Sciatic nerve (tissue), 2 donors: ENCODE measurements at regions not wholly inside any gene's neighbourhood (a gene's known extent, or its start where the extent isn't known, plus 50 kb on each side); places are given as distances from the start of the nearest gene placed in this dataset.
"Not testable (repeated sequence)": the region's sequence is repeated elsewhere in the genome, so short reads cannot be mapped to it uniquely, and the experiment has no call there.

ENCODE experiments used
- ATAC-seq: fragments of 200-7000 bp; cut with Tn5 transposase; one replicate; pipeline ENCODE4 v1.9.1; 2020; ENCODE audit warnings: mild to moderate bottlenecking, moderate library complexity
- DNase-seq: peaks from one replicate; pipeline ENCODE4 v3.0.0-alpha.2; 2020; ENCODE audit warnings: low spot score
- intact Hi-C: fragments of 100-400 bp; cut with DNase I; formaldehyde crosslinking; loops from one replicate; pipeline ENCODE4 v1.14.2; 2022
- donor health status: DM: no; HTN: no; CAD: no.
- donor health status: DM: no; HTN: no; CAD: no.

DNA sequence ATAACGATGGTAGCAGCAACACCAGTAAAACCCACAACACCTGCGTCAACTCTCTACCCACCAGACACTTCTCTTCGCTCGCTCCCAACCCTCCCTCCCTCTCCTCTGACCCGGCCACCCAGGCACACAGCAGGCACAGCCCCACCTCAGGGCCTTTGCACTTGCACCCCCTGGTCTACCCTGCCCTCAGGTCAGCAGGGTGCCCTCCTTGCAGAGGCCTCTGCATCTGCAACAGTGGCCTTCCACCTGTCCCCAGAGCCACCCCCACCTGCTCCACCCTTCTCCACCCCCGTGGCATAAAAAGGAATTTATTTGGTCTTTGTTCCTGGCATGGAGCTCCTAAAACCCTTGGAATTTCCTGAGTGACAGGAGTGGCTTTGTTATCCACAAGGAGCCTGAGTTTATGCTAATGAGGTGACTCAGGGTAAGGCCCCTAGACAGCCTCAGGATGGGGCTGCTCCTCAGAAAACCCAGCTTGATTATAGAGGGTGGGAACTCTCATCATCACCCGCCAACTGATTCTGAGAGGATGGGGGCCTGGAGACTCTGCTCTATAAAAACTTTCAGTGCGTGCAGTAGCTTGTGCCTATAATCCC is 88.1 kb downstream of the KCNJ18 start:
- intact Hi-C loops, DNase-seq: not testable (repeated sequence)

DNA sequence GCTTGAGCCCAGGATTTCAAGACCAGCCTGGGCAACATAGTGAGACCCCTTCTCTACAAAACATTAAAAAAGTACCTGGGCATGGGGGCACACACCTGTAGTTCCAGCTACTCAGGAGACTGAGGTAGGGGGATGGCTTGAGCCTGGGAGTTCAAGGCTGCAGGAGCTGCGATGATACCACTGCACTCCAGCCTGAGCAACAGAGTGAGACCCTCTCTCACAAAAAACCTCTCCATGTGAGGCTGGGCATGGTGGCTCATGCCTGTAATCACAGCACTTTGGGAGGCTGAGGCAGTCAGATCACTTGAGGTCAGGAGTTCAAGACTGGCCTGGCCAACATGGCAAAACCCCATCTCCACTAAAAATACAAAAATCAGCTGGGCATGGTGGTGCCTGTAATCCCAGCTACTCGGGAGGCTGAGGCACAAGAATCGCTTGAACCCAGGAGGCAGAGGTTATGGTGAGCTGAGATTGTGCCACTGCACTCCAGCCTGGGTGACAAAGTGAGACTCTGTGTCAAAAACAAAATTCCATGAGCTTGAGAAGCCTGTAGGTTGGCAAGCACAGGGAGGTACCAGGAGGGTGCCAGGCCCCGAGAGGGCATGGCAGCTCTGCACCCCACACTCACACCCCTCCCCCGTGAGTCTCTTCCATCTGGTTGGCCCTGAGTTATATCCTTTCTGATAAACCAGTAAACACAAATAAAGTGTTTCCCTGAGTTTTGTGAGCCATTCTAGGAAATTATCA is 88.8 kb downstream of the KCNJ18 start:
- DNase-seq, intact Hi-C loops, ATAC-seq: not testable (repeated sequence)

More for the DNA sequence above, 88.1 kb downstream of the KCNJ18 start:
- ATAC-seq, result not testable (repeated sequence)

DNA sequence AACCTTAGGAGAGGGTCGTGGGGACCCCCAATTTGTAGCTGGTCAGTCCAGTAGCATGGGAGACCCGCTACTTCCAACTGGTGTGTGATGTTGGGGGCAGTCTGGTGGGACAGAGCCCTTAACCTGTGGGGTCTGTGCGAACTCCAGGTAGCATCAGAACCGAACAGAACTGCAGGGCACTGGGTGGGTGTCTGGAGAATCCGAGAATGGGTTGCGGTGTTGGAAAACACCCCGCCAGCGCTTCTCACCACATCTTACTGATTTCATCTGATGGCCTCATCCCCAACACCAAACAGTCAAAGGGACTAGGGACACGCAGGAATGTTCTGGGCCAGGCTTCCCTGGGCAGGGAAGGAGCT is 89.3 kb downstream of the KCNJ18 start:
- DNase-seq, intact Hi-C loops: not testable (repeated sequence)
- ATAC-seq, result peak; percentile 24

- intact Hi-C loops, result not testable (repeated sequence)
These were observed 89.8 kb downstream of the KCNJ18 start for GRCh38 chr17:21782107-21782506.

GRCh38 chr17:21782604-21783003 is 90.3 kb downstream of the KCNJ18 start:
- ATAC-seq, intact Hi-C loops, DNase-seq: not testable (repeated sequence)

More at GRCh38 chr17:21782107-21782506, 89.8 kb downstream of the KCNJ18 start:
- ATAC-seq, result peak; percentile 17
- DNase-seq, result peak; percentile 51

DNA sequence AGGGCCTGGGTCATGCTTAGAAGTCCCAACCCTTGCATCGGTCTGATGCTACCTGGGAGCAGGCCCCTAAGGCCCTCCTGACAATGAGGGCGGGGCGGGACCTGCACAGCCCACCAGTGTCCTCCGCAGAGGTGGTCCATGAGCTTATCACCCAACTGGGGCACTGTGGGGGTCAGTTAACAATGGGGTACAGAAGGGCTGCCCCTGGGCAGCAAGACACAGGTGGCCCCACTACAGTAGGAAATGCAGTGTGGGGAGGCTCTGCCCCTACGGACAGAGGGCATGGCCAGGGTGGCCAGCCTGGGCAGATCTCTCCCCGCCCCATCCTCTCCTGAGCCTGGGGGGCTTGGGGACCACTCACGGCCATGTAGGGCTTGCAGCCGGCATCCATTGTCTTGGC is 90.7 kb downstream of the KCNJ18 start:
- intact Hi-C loops, ATAC-seq: not testable (repeated sequence)
- DNase-seq, result peak; percentile 18

DNA sequence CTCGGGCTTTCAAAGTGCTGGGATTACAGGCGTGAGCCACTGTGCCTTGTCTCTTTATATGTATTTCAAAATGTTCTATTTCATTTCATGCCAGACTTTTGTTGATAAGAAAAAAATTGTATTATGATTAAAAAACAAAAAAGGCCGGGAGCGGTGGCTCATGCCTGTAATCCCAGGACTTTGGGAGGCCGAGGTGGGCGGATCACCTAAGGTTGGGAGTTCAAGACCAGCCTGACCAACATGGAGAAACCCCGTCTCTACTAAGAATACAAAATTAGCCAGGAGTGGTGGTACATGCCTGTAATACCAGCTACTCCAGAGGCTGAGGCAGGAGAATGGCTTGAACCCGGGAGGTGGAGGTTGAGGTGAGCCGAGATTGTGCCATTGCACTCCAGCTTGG is 121.9 kb downstream of the KCNJ18 start:
- ATAC-seq, intact Hi-C loops, DNase-seq: not testable (repeated sequence)

- DNase-seq, result no peak
- intact Hi-C loops, result no loop called here
- ATAC-seq, result no peak
These were observed 122.5 kb downstream of the KCNJ18 start for GRCh38 chr17:21814776-21815175.

DNA sequence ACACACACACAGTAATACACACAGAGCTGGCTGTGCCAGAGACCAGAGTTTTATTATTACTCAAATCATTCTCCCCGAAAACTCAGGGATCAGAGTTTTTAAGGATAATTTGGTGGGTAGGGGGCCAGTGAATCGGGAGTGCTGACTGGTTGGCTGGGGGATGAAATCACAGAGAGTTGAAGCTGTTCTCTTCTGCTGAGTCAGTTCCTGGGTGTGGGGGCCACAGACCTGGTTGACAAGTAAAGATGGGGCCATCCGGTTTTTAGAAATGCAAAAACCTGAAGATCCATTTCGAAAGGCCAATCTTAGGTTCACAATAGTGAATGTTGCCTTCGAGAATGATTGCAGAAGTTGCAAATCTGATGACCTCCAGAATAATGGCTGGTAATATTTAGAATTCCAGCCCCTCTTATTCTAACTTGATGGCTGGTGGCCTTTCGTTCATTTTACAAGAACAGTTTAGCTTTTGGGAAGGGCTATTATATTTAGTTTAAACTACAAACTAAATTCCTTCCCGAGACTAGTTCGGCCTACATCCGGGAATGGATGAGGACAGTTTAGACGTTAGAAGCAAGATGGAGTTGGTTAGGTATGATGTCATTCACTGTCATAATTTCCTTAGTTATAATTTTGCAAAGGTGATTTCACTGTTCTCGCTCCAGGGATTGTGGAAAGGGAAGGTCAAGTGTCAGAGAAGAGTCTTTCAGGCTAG is 123.2 kb downstream of the KCNJ18 start:
- intact Hi-C loops, result no loop called here
- ATAC-seq (no peak), DNase-seq (no peak)

DNA sequence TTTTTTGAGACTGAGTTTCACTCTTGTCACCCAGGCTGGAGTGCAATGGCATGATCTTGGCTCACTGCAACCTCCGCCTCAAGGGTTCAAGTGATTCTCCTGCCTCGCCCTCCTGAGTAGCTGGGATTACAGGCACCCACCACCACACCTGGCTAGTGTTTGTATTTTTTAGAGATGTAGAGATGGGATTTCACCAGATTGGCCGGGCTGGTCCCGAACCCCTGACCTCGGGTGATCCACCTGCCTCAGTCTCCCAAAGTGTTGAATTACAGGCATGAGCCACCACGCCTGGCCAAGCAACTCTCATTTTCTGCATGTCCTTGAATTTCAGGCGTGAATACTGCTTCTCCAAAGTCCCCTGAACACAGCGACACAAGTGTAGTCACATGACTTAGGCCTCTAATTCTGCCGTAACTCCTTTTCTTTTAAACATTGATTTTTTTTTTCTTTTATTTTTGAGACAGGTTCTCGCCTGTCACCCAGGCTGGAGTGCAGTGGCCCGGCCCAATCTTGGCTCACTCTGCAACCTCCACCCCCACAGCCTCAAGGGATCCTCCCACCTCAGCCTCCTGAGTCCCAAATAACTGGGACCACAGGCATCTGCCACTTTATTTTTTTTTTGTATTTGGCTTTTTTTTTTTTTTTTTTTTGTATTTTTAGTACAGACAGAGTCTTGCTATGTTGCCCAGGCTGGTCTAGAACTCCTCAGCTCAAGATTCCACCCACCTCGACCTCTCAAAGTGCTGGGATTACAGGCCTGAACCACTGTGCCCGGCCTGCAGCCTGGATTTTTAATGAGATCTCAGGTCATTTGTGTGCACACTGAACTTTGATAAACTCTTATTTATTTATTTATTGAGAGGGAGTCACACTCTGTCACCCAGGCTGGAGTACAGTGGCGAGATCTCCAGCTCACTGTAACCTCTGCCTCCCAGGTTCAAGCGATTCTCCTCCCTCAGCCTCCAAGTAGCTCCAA is 124.6 kb downstream of the KCNJ18 start:
- no peak for ATAC-seq
- intact Hi-C loops, result no loop called here
- DNase-seq, result no peak

- intact Hi-C loops, result no loop called here
- no peak for ATAC-seq
- no peak for DNase-seq
These were observed 125.6 kb downstream of the KCNJ18 start for GRCh38 chr17:21817791-21818364.

DNA sequence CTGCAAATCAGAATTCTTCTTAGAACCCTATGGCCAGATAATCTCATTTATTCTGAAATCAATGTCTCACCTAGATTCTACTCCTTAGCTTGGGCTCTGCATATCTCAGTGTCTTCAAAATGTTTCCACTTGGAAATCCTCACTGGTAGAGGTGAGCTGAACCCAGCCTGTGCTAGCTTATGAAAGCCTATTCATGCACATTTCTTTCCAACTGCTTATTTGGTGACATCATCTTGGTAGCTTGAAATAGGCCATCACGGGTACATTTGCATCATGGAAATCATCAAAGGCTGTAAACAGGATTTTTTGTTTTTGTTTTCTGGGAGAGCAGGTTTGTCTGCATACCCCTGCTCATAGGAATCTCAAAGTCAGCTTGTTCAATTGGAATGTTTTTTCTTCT is 130.8 kb downstream of the KCNJ18 start:
- no peak for ATAC-seq
- no peak for DNase-seq
- intact Hi-C loops, result no loop called here

- intact Hi-C loops, result no loop called here
- no peak for DNase-seq
- no peak for ATAC-seq
These were observed 131.3 kb downstream of the KCNJ18 start for GRCh38 chr17:21823643-21824042.

GRCh38 chr17:21841839-21842238 is 149.5 kb downstream of the KCNJ18 start:
- no peak for DNase-seq
- intact Hi-C loops, result no loop called here
- no peak for ATAC-seq

GRCh38 chr17:21842332-21843317 is 150.3 kb downstream of the KCNJ18 start:
- no peak for DNase-seq
- intact Hi-C loops, result no loop called here
- ATAC-seq, result no peak

DNA sequence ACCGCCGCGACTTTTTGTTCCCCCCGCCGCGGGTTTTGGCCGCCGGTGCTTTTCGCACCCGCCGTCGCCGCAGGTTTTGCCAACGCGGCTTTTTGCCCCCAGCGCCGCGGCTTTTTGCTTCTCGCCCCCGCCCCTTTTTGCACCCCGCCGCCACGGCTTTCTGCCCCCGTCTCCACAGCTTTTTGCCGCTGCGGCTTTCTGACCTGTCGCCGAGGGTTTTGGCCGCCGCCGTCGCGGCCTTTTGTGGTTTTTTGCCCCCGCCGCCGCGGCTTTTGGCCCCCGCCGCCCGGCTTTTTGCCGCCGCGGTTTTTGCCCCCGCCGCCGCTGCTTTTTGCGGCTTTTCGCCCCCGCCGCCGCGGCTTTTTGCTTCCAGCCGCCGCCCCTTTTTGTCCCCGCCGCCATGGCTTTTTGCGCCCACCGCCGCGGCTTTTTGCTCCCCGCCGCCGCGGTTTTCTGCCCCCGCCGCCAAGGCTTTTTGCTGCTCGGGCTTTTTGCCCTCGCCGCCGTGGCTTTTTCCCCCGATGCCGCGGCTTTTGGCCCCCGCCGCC is 151.1 kb downstream of the KCNJ18 start:
- DNase-seq (no peak), ATAC-seq (no peak)
- intact Hi-C loops, result no loop called here

- intact Hi-C loops, result no loop called here
- ATAC-seq (no peak), DNase-seq (no peak)
These were observed 151.7 kb downstream of the KCNJ18 start for GRCh38 chr17:21843951-21844590.
